ENCODE measurements at regions not wholly inside any gene's neighbourhood (a gene's known extent, or its start where the extent isn't known, plus 50 kb on each side); places are given as distances from the start of the nearest gene placed in this dataset.

DNA sequence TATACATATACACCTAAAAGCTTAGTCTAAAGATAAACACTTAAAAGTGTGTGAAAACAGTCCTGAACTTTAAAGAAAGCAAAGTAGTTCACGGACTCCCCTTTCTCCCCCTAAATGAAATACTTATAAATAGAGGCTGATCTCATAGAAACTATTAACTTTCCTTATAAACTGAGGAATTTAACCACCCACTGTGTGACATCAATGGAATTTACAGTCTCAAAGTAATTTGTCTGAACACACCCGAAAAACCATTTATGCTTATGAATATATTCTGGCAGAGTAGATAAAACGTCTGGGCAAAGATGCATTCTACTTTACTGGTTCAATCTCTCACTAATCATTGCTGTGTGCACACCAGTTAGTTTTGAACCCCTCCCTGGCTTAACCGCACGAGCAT is 181.8 kb upstream of the DGKB start:
- Mint-ChIP-seq H3K36me3 (no peaks in the 10 kb centered on the region), H3K9me3 (no peaks in the 10 kb centered on the region), H3K4me3 (no peak overlapping the region), H3K27ac (no peak overlapping the region), H3K4me1 (no peaks in the 10 kb centered on the region), H3K27me3 (ENCODE audit: low read depth) (no peaks in the 10 kb centered on the region)
- TF ChIP-seq MYBL2 (CRISPR knock-in tag; IDR thresholded peaks at IDR 0.05) (no peak), ZNF232 (CRISPR knock-in tag; IDR thresholded peaks at IDR 0.05) (no peak), FOXP1 (CRISPR knock-in tag; IDR thresholded peaks at IDR 0.05; ENCODE audit: borderline replicate concordance) (no peak), ZNF121 (CRISPR knock-in tag; IDR thresholded peaks at IDR 0.05) (no peak), ZNF281 (CRISPR knock-in tag; IDR thresholded peaks at IDR 0.05) (no peak), HMGXB4 (CRISPR knock-in tag; IDR thresholded peaks at IDR 0.05) (no peak), ZNF138 (CRISPR knock-in tag; conservative IDR thresholded peaks at IDR 0.05) (no peak), NR2C2 (CRISPR knock-in tag; IDR thresholded peaks at IDR 0.05) (no peak), ZBTB43 (CRISPR knock-in tag; IDR thresholded peaks at IDR 0.05) (no peak)
- TF ChIP-seq, protein P1, sequence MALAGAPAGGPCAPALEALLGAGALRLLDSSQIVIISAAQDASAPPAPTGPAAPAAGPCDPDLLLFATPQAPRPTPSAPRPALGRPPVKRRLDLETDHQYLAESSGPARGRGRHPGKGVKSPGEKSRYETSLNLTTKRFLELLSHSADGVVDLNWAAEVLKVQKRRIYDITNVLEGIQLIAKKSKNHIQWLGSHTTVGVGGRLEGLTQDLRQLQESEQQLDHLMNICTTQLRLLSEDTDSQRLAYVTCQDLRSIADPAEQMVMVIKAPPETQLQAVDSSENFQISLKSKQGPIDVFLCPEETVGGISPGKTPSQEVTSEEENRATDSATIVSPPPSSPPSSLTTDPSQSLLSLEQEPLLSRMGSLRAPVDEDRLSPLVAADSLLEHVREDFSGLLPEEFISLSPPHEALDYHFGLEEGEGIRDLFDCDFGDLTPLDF (CRISPR knock-in tag; IDR thresholded peaks at IDR 0.05): no peak
- TF ChIP-seq, protein P2, sequence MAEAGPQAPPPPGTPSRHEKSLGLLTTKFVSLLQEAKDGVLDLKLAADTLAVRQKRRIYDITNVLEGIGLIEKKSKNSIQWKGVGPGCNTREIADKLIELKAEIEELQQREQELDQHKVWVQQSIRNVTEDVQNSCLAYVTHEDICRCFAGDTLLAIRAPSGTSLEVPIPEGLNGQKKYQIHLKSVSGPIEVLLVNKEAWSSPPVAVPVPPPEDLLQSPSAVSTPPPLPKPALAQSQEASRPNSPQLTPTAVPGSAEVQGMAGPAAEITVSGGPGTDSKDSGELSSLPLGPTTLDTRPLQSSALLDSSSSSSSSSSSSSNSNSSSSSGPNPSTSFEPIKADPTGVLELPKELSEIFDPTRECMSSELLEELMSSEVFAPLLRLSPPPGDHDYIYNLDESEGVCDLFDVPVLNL (CRISPR knock-in tag; IDR thresholded peaks at IDR 0.05; ENCODE audit: borderline replicate concordance, low read depth): no peak
- CTCF ChIA-PET: no interaction called here
- DNase-seq (ENCODE audit: low spot score) (no peak), ATAC-seq (no peak)
- POLR2A ChIA-PET: no interaction called here

GRCh38 chr7:15081891-15082290 is 179.3 kb upstream of the DGKB start:
- Mint-ChIP-seq H3K4me1 (no peaks in the 10 kb centered on the region), H3K27me3 (ENCODE audit: low read depth) (no peaks in the 10 kb centered on the region), H3K4me3 (no peak overlapping the region), H3K9me3 (peaks cover 6% of the 10 kb centered on the region; the same call in 1 of the 2 replicates), H3K36me3 (no peaks in the 10 kb centered on the region), H3K27ac (no peak overlapping the region)
- ChIA-PET CTCF (no interaction called here), POLR2A (no interaction called here)
- DNase-seq (ENCODE audit: low spot score) (no peak), ATAC-seq (no peak)
- TF ChIP-seq ZNF423 (CRISPR knock-in tag; IDR thresholded peaks at IDR 0.05) (no peak), SOX15 (CRISPR knock-in tag; IDR thresholded peaks at IDR 0.05) (no peak), GTF2I (CRISPR knock-in tag; conservative IDR thresholded peaks at IDR 0.05) (no peak), ZNF263 (CRISPR knock-in tag; IDR thresholded peaks at IDR 0.05; ENCODE audit: low read depth) (no peak), HMGA2 (CRISPR knock-in tag; IDR thresholded peaks at IDR 0.05) (no peak), SMAD3 (CRISPR knock-in tag; IDR thresholded peaks at IDR 0.05; ENCODE audit: borderline replicate concordance) (no peak), RORB (CRISPR knock-in tag; IDR thresholded peaks at IDR 0.05) (no peak), FOXP4 (CRISPR knock-in tag; IDR thresholded peaks at IDR 0.05) (no peak)
- TF ChIP-seq, protein P3, sequence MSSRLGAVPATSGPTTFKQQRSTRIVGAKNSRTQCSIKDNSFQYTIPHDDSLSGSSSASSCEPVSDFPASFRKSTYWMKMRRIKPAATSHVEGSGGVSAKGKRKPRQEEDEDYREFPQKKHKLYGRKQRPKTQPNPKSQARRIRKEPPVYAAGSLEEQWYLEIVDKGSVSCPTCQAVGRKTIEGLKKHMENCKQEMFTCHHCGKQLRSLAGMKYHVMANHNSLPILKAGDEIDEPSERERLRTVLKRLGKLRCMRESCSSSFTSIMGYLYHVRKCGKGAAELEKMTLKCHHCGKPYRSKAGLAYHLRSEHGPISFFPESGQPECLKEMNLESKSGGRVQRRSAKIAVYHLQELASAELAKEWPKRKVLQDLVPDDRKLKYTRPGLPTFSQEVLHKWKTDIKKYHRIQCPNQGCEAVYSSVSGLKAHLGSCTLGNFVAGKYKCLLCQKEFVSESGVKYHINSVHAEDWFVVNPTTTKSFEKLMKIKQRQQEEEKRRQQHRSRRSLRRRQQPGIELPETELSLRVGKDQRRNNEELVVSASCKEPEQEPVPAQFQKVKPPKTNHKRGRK (CRISPR knock-in tag; IDR thresholded peaks at IDR 0.05; ENCODE audit: borderline replicate concordance): no peak
- TF ChIP-seq, protein P1 (CRISPR knock-in tag; IDR thresholded peaks at IDR 0.05): no peak
- TF ChIP-seq, protein P4, sequence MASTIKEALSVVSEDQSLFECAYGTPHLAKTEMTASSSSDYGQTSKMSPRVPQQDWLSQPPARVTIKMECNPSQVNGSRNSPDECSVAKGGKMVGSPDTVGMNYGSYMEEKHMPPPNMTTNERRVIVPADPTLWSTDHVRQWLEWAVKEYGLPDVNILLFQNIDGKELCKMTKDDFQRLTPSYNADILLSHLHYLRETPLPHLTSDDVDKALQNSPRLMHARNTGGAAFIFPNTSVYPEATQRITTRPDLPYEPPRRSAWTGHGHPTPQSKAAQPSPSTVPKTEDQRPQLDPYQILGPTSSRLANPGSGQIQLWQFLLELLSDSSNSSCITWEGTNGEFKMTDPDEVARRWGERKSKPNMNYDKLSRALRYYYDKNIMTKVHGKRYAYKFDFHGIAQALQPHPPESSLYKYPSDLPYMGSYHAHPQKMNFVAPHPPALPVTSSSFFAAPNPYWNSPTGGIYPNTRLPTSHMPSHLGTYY (CRISPR knock-in tag; IDR thresholded peaks at IDR 0.05): no peak
